DMS53 treated with DMSO at 0.1 percent for 48 hours (cell line): ENCODE measurements at regions not wholly inside any gene's neighbourhood (a gene's known extent, or its start where the extent isn't known, plus 50 kb on each side); places are given as distances from the start of the nearest gene placed in this dataset.
A peak's percentile ranks its signal among the peaks of the same experiment; 100 is the strongest.

Experiments
- DNase-seq: peaks from one replicate; lab custom pipeline; 2025; ENCODE audit not compliant: unreplicated experiment; lab: John Stamatoyannopoulos, UW

DNA sequence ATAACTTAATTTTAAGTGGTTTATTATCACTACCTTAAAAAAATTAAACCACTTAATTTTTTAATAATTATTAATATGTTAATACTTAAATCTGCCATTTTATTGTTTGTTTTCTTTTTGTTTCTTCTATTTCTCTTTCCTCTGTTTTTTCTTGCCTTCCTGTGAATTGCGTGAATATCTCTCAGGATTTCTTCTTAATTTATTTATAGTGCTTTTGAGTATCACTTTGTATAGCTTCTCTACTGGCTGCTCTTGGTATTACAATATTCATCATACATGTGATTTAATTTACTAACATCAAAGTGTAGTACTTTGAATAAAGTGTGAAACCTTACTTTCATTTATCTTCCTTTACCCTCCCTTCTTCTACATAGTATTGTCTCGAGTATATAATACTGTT, 349.5 kb upstream of the CPXCR1 start:
- DNase-seq, result no peak

DNA sequence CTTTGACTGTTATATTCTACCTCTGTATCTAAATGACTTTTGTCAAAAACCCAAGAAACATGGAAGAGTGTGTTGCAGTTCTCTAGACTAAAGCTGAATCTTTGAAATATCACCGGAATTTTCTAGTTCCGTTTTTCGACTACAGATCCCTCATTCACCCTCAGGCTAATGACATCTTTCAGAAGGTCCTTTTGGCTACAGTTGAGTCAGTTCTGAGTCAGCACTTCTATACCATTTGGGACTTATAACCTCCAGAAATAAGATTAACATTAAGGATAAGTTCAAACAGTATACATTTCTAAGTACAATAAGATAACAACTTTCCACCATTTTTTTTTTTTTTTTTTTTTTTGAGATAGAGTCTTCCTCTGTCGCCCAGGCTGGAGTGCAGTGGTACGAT, 331.0 kb upstream of the CPXCR1 start:
- no peak for DNase-seq

DNA sequence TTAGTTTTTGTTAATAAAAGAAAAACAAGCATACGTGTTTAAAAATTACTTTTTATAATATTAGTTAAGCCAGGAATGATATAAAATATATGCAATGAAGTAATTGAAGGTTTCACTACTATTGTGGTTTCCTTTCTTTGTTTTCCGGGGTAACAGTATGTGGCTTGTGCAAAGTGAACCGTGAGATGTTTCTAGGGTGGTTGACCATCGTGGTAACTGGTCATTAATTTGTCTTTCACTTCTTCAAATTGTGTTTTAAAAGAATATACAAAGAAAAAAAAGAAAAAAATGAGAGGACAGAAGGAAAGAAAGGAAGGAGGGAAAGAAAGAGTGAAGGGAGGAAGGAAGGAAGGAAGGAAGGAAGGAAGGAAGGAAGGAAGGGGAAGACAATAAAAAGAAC, 330.1 kb upstream of the CPXCR1 start:
- no peak for DNase-seq

DNA sequence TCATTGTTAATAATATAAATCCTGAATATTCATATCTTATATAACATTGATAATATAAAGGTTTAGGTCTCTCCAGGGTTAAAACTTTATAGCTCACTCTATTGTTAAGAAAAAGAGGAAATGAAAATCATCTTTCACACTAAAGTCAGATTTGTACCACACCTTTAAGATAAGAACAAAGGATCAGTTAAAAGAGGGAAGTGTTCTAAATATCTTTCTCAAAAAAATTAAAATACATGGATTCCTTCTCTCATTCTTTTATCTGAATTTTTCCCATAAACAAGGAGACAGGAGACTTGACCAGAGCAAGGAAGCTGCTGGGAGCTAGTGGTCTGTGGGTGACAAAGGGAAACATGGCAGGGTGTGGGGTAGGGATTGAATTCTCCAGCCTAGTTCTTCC, 323.0 kb upstream of the CPXCR1 start:
- DNase-seq, result no peak

DNA sequence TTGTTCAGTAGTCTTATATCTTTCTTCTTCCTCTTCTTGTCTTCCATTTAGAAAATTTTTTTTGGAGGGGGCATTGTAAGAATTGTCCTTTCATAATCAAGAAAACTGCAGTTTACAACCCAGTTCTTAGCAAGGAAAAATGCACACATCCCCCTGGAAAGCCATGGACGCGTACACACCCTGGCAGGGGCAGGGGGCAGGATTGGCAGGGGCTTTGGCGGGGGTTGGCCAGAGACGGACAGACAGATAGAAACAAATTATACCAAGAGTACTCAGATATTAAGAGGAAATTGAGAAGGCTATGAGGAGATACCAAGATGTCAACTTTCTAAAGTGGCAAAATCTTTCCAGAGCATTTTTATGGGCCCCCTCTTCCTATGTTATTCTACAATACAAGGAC, 322.5 kb upstream of the CPXCR1 start:
- no peak for DNase-seq

DNA sequence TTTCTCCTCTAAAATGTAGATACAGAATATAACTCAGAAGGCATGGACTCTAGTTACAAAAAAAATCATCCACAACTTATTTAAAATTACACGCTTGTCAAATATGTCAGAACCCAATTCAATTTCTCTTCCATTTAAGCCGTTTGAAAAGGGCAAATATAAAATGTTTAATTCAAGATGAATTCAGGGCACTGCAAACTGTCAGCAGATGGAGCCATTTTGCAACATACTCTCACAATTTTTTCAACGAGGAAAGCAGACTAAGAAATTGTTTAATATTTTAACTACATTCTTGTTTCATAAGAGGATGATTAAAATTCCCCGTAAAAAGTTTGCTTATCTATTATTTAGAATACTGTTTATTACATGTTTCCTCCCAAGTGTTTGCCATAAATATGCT, 321.3 kb upstream of the CPXCR1 start:
- peak; percentile 29 for DNase-seq

DNA sequence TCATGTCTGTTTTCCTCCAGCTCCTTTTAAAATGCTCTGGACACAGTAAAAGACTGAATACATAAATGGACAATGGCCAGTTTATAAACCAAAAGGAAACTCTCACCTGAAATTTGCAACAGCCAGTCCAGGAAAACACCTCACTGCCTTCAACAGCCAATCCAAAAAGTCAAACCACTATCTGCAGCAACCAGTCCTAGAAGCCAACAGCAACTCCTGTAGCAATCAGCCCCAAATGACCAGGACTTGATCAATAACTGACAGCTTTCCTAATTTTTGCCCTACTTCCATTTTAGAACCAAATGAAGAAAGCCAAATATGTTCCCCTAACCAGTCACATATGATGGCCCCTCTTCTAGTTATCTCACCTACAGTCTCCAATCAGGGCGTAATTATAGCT, 309.5 kb upstream of the CPXCR1 start:
- no peak for DNase-seq

DNA sequence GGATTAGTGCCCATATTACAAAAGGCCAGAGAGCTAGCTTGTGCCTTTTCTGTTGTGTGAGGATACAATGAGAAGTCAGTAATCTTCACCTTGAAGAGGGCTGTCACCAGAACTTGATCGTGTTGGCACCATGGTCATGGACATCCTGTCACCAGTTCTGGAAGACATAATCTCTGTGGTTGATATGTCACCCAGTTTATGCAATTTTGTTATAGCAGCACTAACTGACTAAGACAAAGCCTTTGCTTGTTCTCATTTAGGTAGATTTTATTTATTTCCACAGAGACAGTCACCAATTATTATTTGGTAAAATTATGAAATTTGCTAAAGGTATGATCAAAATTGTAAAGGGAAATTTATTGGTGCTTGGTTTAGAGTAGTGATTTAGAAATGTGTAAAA, 308.8 kb upstream of the CPXCR1 start:
- no peak for DNase-seq

DNA sequence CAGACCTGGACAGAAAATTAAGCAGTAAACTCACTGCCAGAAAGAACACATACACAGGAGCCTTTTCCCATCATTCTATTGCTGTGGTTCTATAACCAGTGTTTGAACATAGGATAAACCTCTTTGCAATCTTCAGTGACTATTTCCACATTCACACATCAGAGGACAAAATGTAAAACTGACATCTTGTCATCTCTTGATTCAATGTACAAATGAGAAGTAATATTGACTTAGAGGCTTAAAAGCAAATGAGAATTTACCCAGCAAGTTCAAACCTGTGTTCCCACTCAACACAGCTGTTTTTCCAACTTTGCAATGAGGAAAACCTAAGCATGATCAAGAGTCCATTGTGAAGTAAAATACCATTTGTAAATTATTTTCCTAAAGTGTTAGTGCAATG, 307.1 kb upstream of the CPXCR1 start:
- no peak for DNase-seq
